Psoas muscle (tissue), 7 donors: ENCODE measurements at regions not wholly inside any gene's neighbourhood (a gene's known extent, or its start where the extent isn't known, plus 50 kb on each side); places are given as distances from the start of the nearest gene placed in this dataset.

Experiments
- ATAC-seq, 4 donors: fragments of 200-7000 bp; cut with Tn5 transposase; one replicate each; pipeline ENCODE4 v1.9.1; 2020; ENCODE audit warnings: moderate library complexity in 3 of 4, mild to moderate bottlenecking in 2 of 4
- DNase-seq, 2 donors: peaks; one replicate each; pipeline ENCODE4 v3.0.0-alpha.2; 2020
- H3K27ac ChIP-seq: fragments of 200-600 bp; one replicate; pipeline ENCODE4 v1.8.0; 2022
- H3K27me3 ChIP-seq, 3 donors: fragments of 200-600 bp in 1 of 3; one replicate each; pipeline versions ENCODE4 v1.6.1 to v1.8.0; 2013 to 2022; ENCODE audit warnings: low read length in 2 of 3, mild to moderate bottlenecking in 2 of 3, moderate library complexity in 1 of 3; ENCODE audit not compliant: insufficient read depth in 3 of 3
- H3K36me3 ChIP-seq, 2 donors: fragments of 200-600 bp in 1 of 2; one replicate each; pipeline versions ENCODE4 v1.6.1 to v1.8.0; 2013 to 2022; ENCODE audit warnings: low read depth in 1 of 2, mild to moderate bottlenecking in 1 of 2, moderate library complexity in 1 of 2; ENCODE audit not compliant: insufficient read depth in 1 of 2
- H3K4me1 ChIP-seq: fragments of 200-600 bp; one replicate; pipeline ENCODE4 v1.8.0; 2022
- H3K4me3 ChIP-seq: fragments of 200-600 bp; one replicate; pipeline ENCODE4 v1.8.0; 2022; ENCODE audit warnings: mild to moderate bottlenecking
- H3K9me3 ChIP-seq: fragments of 200-600 bp; one replicate; pipeline ENCODE4 v1.8.0; 2022
- WGBS, 3 donors: extraction: QIAGEN DNeasy Blood & Tissue Kit; methylation state at CpG; one replicate each; pipeline versions ENCODE4 v1.1.6 to v1.1.7; 2013; 5-methylcytosine and 5-hydroxymethylcytosine counted together
- intact Hi-C, 2 donors: fragments of 100-400 bp; cut with DNase I; formaldehyde crosslinking; loops; one replicate each; pipeline versions ENCODE4 v1.11.0 to v1.14.2; 2022
- TF ChIP-seq, protein P1 (sequence below): fragments of 200-600 bp; IDR thresholded peaks from one replicate; pipeline ENCODE4 v1.8.0; 2022; ENCODE audit warnings: antibody characterized with exemption
- donor health status: healthy with polysubstance abuse.
- donor health status: DM: no; HTN: no; CAD: no; lungs with moderate emphysema.
- donor health status: Bipolar disorder and iron deficiency.
- donor health status: healthy.
- donor health status: DM: yes; HTN: yes; CAD: no.
- donor health status: DM: no; HTN: no; CAD: no.
- donor health status: DM: yes; HTN: yes; CAD: no.

- Histone ChIP-seq H3K9me3 (peaks cover 5% of the 10 kb centered on the region), H3K4me1 (no peaks in the 10 kb centered on the region), H3K4me3 (no peak overlapping the region), H3K36me3 (no peaks in the 10 kb centered on the region), H3K27me3 (no peaks in the 10 kb centered on the region), H3K27ac (no peak overlapping the region)
- 42 to 51% (median 44%) methylated on average over 4 of the region's 4 CpGs for WGBS, 3 donors
- TF ChIP-seq, protein P1, sequence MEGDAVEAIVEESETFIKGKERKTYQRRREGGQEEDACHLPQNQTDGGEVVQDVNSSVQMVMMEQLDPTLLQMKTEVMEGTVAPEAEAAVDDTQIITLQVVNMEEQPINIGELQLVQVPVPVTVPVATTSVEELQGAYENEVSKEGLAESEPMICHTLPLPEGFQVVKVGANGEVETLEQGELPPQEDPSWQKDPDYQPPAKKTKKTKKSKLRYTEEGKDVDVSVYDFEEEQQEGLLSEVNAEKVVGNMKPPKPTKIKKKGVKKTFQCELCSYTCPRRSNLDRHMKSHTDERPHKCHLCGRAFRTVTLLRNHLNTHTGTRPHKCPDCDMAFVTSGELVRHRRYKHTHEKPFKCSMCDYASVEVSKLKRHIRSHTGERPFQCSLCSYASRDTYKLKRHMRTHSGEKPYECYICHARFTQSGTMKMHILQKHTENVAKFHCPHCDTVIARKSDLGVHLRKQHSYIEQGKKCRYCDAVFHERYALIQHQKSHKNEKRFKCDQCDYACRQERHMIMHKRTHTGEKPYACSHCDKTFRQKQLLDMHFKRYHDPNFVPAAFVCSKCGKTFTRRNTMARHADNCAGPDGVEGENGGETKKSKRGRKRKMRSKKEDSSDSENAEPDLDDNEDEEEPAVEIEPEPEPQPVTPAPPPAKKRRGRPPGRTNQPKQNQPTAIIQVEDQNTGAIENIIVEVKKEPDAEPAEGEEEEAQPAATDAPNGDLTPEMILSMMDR, result no peak
- DNase-seq, result no peak
- no peak for ATAC-seq
- intact Hi-C loops, result no loop called here
These were observed 1413.1 kb upstream of the CDH6 start for GRCh38 chr5:29780401-29780800.

DNA sequence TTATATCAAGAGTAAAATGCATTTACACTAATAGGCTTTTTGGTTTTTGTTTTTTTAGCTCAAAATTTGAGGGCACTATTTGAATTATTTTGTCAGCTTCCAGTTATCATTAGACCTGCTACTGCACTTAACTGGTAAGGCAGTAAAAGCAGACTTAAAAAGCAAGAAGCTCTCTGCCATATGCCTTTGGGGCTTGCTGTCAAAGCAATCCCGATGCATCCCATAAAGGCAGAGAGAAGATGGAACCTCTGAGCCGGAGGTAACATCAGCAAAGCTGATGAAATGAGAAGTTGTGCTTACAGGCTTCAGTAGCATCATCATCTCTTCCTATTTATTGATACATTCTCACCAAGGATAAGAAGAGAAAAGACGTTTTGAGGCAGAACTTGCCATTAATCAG, 1414.3 kb upstream of the CDH6 start:
- ATAC-seq (no peak), DNase-seq (no peak)
- TF ChIP-seq, protein P1, result no peak
- H3K4me3 ChIP-seq, result no peak overlapping the region
- intact Hi-C loops, result no loop called here
- no peaks in the 10 kb centered on the region for H3K36me3 ChIP-seq
- 62 to 68% (median 64%) methylated on average over 3 of the region's 3 CpGs for WGBS, 3 donors
- H3K27me3 ChIP-seq, result no peaks in the 10 kb centered on the region
- peaks cover under 1% of the 10 kb centered on the region for H3K9me3 ChIP-seq
- H3K27ac ChIP-seq, result no peak overlapping the region
- H3K4me1 ChIP-seq, result no peaks in the 10 kb centered on the region

GRCh38 chr5:29777373-29777772, 1416.1 kb upstream of the CDH6 start:
- no peak overlapping the region for H3K27ac ChIP-seq
- 75 to 87% (median 82%) methylated on average over 3 of the region's 3 CpGs for WGBS, 3 donors
- intact Hi-C loops, result no loop called here
- H3K4me3 ChIP-seq, result no peak overlapping the region
- no peaks in the 10 kb centered on the region for H3K4me1 ChIP-seq
- no peaks in the 10 kb centered on the region for H3K27me3 ChIP-seq
- ATAC-seq, result no peak
- TF ChIP-seq, protein P1, result no peak
- no peak for DNase-seq
- no peaks in the 10 kb centered on the region for H3K36me3 ChIP-seq
- H3K9me3 ChIP-seq, result no peaks in the 10 kb centered on the region

DNA sequence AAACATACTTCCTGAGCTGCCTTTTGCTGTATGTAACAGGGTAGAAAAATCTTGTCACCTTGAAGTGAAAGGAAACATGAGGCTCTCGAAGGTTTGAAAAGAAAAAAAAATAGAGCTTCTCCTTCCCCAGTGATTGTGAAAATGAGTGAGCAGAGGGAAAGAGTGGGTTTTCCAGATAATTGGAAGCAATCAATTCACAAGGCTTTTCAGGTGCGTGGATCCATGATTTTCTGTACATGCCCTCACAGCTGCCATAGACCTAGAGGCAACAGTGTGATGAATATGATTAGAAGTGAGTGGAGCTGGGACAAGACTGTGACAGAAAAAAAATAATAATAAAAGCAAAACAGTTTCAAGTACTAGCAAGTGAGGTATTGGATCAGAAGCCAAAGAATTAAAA, 1422.5 kb upstream of the CDH6 start:
- Histone ChIP-seq H3K4me3 (no peak overlapping the region), H3K4me1 (no peaks in the 10 kb centered on the region), H3K36me3 (no peaks in the 10 kb centered on the region), H3K9me3 (no peaks in the 10 kb centered on the region), H3K27me3 (no peaks in the 10 kb centered on the region), H3K27ac (no peak overlapping the region)
- TF ChIP-seq, protein P1, result no peak
- intact Hi-C loops, result no loop called here
- ATAC-seq (no peak), DNase-seq (no peak)
- 58 to 71% (median 65%) methylated on average over 2 of the region's 2 CpGs for WGBS, 3 donors

DNA sequence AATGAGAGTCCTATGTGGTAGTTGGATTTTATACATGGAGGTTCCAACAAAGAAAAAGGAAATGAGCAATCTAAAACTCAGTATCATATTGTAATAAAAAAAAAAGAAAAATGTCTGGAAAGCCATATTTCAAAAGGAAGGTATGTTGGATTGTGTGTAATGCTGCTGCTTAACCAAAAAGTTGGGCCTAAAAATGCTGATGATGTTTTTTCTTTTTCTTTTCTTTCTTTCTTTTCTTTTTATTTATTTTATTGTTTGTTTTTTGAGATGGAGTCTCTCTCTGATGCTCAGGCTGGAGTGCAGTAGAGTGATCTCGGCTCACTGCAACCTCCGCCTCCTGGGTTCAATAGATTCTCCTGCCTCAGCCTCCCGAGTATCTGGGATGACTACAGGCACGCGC, 1424.0 kb upstream of the CDH6 start:
- Histone ChIP-seq H3K36me3 (no peaks in the 10 kb centered on the region), H3K4me3 (no peak overlapping the region), H3K4me1 (no peaks in the 10 kb centered on the region), H3K27ac (no peak overlapping the region), H3K27me3 (no peaks in the 10 kb centered on the region), H3K9me3 (no peaks in the 10 kb centered on the region)
- WGBS, 3 donors, result 92 to 94% (median 93%) methylated on average over 5 of the region's 5 CpGs
- intact Hi-C loops, result no loop called here
- ATAC-seq (no peak), DNase-seq (no peak)
- TF ChIP-seq, protein P1, result no peak
